MM.1S (cell line): ENCODE measurements at regions not wholly inside any gene's neighbourhood (a gene's known extent, or its start where the extent isn't known, plus 50 kb on each side); places are given as distances from the start of the nearest gene placed in this dataset.

Experiments used
- DNase-seq: peaks from one replicate; pipeline ENCODE4 v3.0.0-alpha.2; 2015
- H2AFZ ChIP-seq: fragments of 300-600 bp; sonication (generic); 2 replicates; pipeline ENCODE4 v1.6.0; 2016; ENCODE audit warnings: antibody characterized with exemption, low read length
- H3F3A ChIP-seq: fragments of 300-600 bp; sonication (generic); 2 replicates; pipeline ENCODE4 v1.6.1; 2016; ENCODE audit warnings: mild to moderate bottlenecking, antibody characterized with exemption, low read length, moderate library complexity, mixed read lengths; ENCODE audit not compliant: insufficient read depth
- H3K27ac ChIP-seq: fragments of 300-600 bp; sonication (generic); 2 replicates; pipeline ENCODE4 v1.5.1; 2016; ENCODE audit warnings: mild to moderate bottlenecking, low read length
- H3K27me3 ChIP-seq: fragments of 300-600 bp; sonication (generic); replicated peaks from 2 replicates; pipeline ENCODE4 v1.6.0; 2016; ENCODE audit warnings: low read length; ENCODE audit not compliant: insufficient read depth
- H3K36me3 ChIP-seq: fragments of 300-600 bp; sonication (generic); replicated peaks from 2 replicates; pipeline ENCODE4 v1.6.1; 2016; ENCODE audit warnings: mild to moderate bottlenecking, low read length, mixed read lengths; ENCODE audit not compliant: insufficient read depth
- H3K4me1 ChIP-seq: fragments of 300-600 bp; sonication (generic); 2 replicates; pipeline ENCODE4 v1.6.1; 2016; ENCODE audit warnings: low read length, mixed read lengths
- H3K4me2 ChIP-seq: fragments of 300-600 bp; sonication (generic); 2 replicates; pipeline ENCODE4 v1.6.0; 2016; ENCODE audit warnings: low read depth, low read length
- H3K4me3 ChIP-seq: fragments of 300-600 bp; sonication (generic); 2 replicates; pipeline ENCODE4 v1.5.1; 2016; ENCODE audit warnings: low read length, mixed read lengths
- H3K79me2 ChIP-seq: fragments of 300-600 bp; sonication (generic); 2 replicates; pipeline ENCODE4 v1.6.1; 2016; ENCODE audit warnings: mixed run types, low read length, mixed read lengths
- H3K9ac ChIP-seq: fragments of 300-600 bp; sonication (generic); 2 replicates; pipeline ENCODE4 v1.6.1; 2016; ENCODE audit warnings: low read length, mixed read lengths
- H3K9me2 ChIP-seq: fragments of 300-600 bp; sonication (generic); replicated peaks from 2 replicates; pipeline ENCODE4 v1.6.1; 2016; ENCODE audit warnings: mild to moderate bottlenecking, low read length, mixed read lengths; ENCODE audit not compliant: insufficient read depth
- H3K9me3 ChIP-seq: fragments of 300-600 bp; sonication (generic); replicated peaks from 2 replicates; pipeline ENCODE4 v1.6.1; 2016; ENCODE audit warnings: mild to moderate bottlenecking, low read length, mixed read lengths; ENCODE audit not compliant: insufficient read depth
- H4K20me1 ChIP-seq: fragments of 300-600 bp; sonication (generic); 2 replicates; pipeline ENCODE4 v1.6.1; 2016; ENCODE audit warnings: mild to moderate bottlenecking, low read length, moderate library complexity, mixed read lengths; ENCODE audit not compliant: insufficient read depth
- CTCF ChIP-seq: fragments of 300-600 bp; sonication (generic); IDR thresholded peaks from 2 replicates; pipeline ENCODE4 v1.5.1; 2016; ENCODE audit warnings: antibody characterized with exemption, low read length, mixed read lengths
- EZH2 ChIP-seq: fragments of 300-600 bp; sonication (generic); optimal IDR thresholded peaks from 2 replicates; pipeline ENCODE3; 2017; ENCODE audit warnings: low read depth, mild to moderate bottlenecking, antibody characterized with exemption, low read length, mixed read lengths
- EZH2phosphoT487 ChIP-seq: fragments of 300-600 bp; sonication (generic); IDR thresholded peaks from 2 replicates; pipeline ENCODE4 v1.6.1; 2018; ENCODE audit warnings: antibody characterized with exemption, low read length

DNA sequence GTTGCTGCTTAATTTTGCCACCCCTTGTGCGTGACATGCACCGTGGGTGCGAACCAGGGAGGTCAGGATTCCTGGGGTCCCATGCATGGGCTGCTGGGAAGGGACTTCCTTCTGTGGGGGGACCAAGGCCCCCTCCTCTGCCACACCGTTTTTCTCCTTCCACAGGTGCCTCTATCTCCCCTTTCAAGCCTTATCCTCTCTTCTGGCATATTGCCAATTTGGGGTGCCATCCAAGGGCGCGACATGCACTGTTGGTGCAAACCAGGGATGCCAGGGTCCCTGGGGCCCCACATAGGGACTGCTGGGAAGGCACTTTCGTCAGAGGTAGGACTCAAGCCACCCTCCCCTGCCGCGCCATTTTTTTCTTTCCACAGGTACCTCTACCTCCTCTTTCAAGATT, 289.0 kb downstream of the ALG10 start:
- H4K20me1 ChIP-seq, result no peaks in the 10 kb centered on the region
- no peak overlapping the region for H3K4me3 ChIP-seq
- no peaks in the 10 kb centered on the region for H3K4me1 ChIP-seq
- no peak for DNase-seq
- H3F3A ChIP-seq, result no peaks in the 10 kb centered on the region
- no peaks in the 10 kb centered on the region for H3K27me3 ChIP-seq
- no peak overlapping the region for H3K27ac ChIP-seq
- H3K9me3 ChIP-seq, result no peaks in the 10 kb centered on the region
- no peaks in the 10 kb centered on the region for H3K79me2 ChIP-seq
- H3K36me3 ChIP-seq, result no peaks in the 10 kb centered on the region
- H3K9me2 ChIP-seq, result no peaks in the 10 kb centered on the region
- no peak overlapping the region for H3K4me2 ChIP-seq
- H3K9ac ChIP-seq, result no peak overlapping the region
- no peak overlapping the region for H2AFZ ChIP-seq
- TF ChIP-seq CTCF, result no peak
- no peak for TF ChIP-seq EZH2
- no peak for TF ChIP-seq EZH2phosphoT487

GRCh38 chr12:34327671-34328070, 305.4 kb downstream of the ALG10 start:
- H3K27ac ChIP-seq, result no peak overlapping the region
- no peaks in the 10 kb centered on the region for H3F3A ChIP-seq
- H2AFZ ChIP-seq, result no peak overlapping the region
- H3K4me3 ChIP-seq, result no peak overlapping the region
- no peak for DNase-seq
- H3K4me2 ChIP-seq, result no peak overlapping the region
- H3K79me2 ChIP-seq, result no peaks in the 10 kb centered on the region
- no peak overlapping the region for H3K9ac ChIP-seq
- no peaks in the 10 kb centered on the region for H4K20me1 ChIP-seq
- no peaks in the 10 kb centered on the region for H3K27me3 ChIP-seq
- no peaks in the 10 kb centered on the region for H3K9me2 ChIP-seq
- no peak for TF ChIP-seq EZH2phosphoT487
- TF ChIP-seq CTCF, result no peak
- no peak for TF ChIP-seq EZH2
- no peaks in the 10 kb centered on the region for H3K4me1 ChIP-seq
- no peaks in the 10 kb centered on the region for H3K9me3 ChIP-seq
- H3K36me3 ChIP-seq, result no peaks in the 10 kb centered on the region

- H3K9me2 ChIP-seq, result no peaks in the 10 kb centered on the region
- no peaks in the 10 kb centered on the region for H3K4me1 ChIP-seq
- H2AFZ ChIP-seq, result no peak overlapping the region
- H3K9ac ChIP-seq, result no peak overlapping the region
- H3K36me3 ChIP-seq, result no peaks in the 10 kb centered on the region
- no peaks in the 10 kb centered on the region for H3K9me3 ChIP-seq
- no peaks in the 10 kb centered on the region for H3K27me3 ChIP-seq
- no peak overlapping the region for H3K4me3 ChIP-seq
- TF ChIP-seq EZH2phosphoT487 (no peak), EZH2 (no peak)
- no peak for DNase-seq
- H3F3A ChIP-seq, result no peaks in the 10 kb centered on the region
- no peaks in the 10 kb centered on the region for H3K79me2 ChIP-seq
- no peaks in the 10 kb centered on the region for H4K20me1 ChIP-seq
- H3K27ac ChIP-seq, result no peak overlapping the region
- no peak overlapping the region for H3K4me2 ChIP-seq
These were observed 311.0 kb downstream of the ALG10 start for GRCh38 chr12:34333337-34333736.

- H3K4me3 ChIP-seq, result no peak overlapping the region
- no peak overlapping the region for H3K4me2 ChIP-seq
- TF ChIP-seq CTCF (no peak), EZH2 (no peak), EZH2phosphoT487 (no peak)
- no peak overlapping the region for H3K9ac ChIP-seq
- H3F3A ChIP-seq, result no peaks in the 10 kb centered on the region
- H3K27ac ChIP-seq, result no peak overlapping the region
- DNase-seq, result no peak
- H2AFZ ChIP-seq, result no peak overlapping the region
- no peaks in the 10 kb centered on the region for H3K27me3 ChIP-seq
- no peaks in the 10 kb centered on the region for H3K36me3 ChIP-seq
- no peaks in the 10 kb centered on the region for H3K9me2 ChIP-seq
- H3K4me1 ChIP-seq, result no peaks in the 10 kb centered on the region
- H3K9me3 ChIP-seq, result no peaks in the 10 kb centered on the region
- no peaks in the 10 kb centered on the region for H3K79me2 ChIP-seq
- H4K20me1 ChIP-seq, result no peaks in the 10 kb centered on the region
These were observed 312.2 kb downstream of the ALG10 start for GRCh38 chr12:34334538-34334937.
